Astrocyte (in vitro differentiated cells and primary cell): ENCODE measurements at regions not wholly inside any gene's neighbourhood (a gene's known extent, or its start where the extent isn't known, plus 50 kb on each side); places are given as distances from the start of the nearest gene placed in this dataset.

Experiments
- CTCF ChIP-seq: IDR thresholded peaks from 2 replicates; pipeline ENCODE4 v1.5.1; 2011; ENCODE audit warnings: low read depth, mild to moderate bottlenecking, inconsistent platforms, low read length, moderate library complexity; ENCODE audit not compliant: insufficient read depth
- EZH2 ChIP-seq: IDR thresholded peaks from 2 replicates; pipeline ENCODE4 v1.6.1; 2012; ENCODE audit warnings: mild to moderate bottlenecking, low read length, inconsistent platforms; ENCODE audit not compliant: insufficient read depth

GRCh38 chr3:177382944-177383343 lies 185.7 kb upstream of the TBL1XR1 start:
- no peak for TF ChIP-seq CTCF
- TF ChIP-seq EZH2 = no peak
